CD14-positive monocyte (primary cell): ENCODE measurements at regions not wholly inside any gene's neighbourhood (a gene's known extent, or its start where the extent isn't known, plus 50 kb on each side); places are given as distances from the start of the nearest gene placed in this dataset.

Experiments
- DNase-seq, 3 donors: peaks; one replicate each; pipeline ENCODE4 v3.0.0-alpha.2; 2011 to 2022
- H2AFZ ChIP-seq: 2 replicates; pipeline ENCODE4 v1.6.0; 2012; ENCODE audit warnings: mild to moderate bottlenecking, low read depth, low read length, inconsistent platforms; ENCODE audit not compliant: insufficient read depth, poor library complexity, severe bottlenecking
- H3K27ac ChIP-seq, 2 donors: 1 replicate in 1 of 2; 2 replicates in 1 of 2; pipeline ENCODE4 v1.5.1; 2012 to 2013; ENCODE audit warnings: low read length in 2 of 2, control low read depth in 1 of 2, inconsistent platforms in 1 of 2, low read depth in 1 of 2, mild to moderate bottlenecking in 1 of 2
- H3K27me3 ChIP-seq, 2 donors: one replicate each; pipeline versions ENCODE4 v1.6.0 to v1.6.1; 2011 to 2013; ENCODE audit warnings: low read length in 2 of 2; ENCODE audit not compliant: control insufficient read depth in 2 of 2, insufficient read depth in 2 of 2
- H3K36me3 ChIP-seq, 2 donors: replicated peaks in 1 of 2; 1 replicate in 1 of 2; 2 replicates in 1 of 2; pipeline versions ENCODE4 v1.5.1 to v1.6.1; 2012 to 2013; ENCODE audit warnings: low read length in 2 of 2, control low read depth in 1 of 2, inconsistent platforms in 1 of 2, mild to moderate bottlenecking in 1 of 2; ENCODE audit not compliant: insufficient read depth in 2 of 2, control insufficient read depth in 1 of 2
- H3K4me1 ChIP-seq, 2 donors: 1 replicate in 1 of 2; 2 replicates in 1 of 2; pipeline versions ENCODE4 v1.5.1 to v1.6.1; 2012 to 2013; ENCODE audit warnings: low read length in 2 of 2, control low read depth in 1 of 2, inconsistent platforms in 1 of 2, mild to moderate bottlenecking in 1 of 2, moderate library complexity in 1 of 2; ENCODE audit not compliant: insufficient read depth in 2 of 2, control insufficient read depth in 1 of 2
- H3K4me2 ChIP-seq: replicated peaks from 2 replicates; pipeline ENCODE3; 2012; ENCODE audit warnings: low read length, moderate library complexity, mild to moderate bottlenecking; ENCODE audit not compliant: poor library complexity, severe bottlenecking; ENCODE audit errors: extremely low read depth
- H3K4me3 ChIP-seq, 3 experiments: fragments of 200-600 bp in 1 of 3; sonication (generic) in 1 of 3; replicated peaks in 1 of 3; 1 replicate in 2 of 3; 2 replicates in 1 of 3; pipeline ENCODE4 v1.5.1; 2011 to 2013; ENCODE audit warnings: low read length in 3 of 3, mild to moderate bottlenecking in 3 of 3, control low read depth in 2 of 3, low read depth in 2 of 3, inconsistent platforms in 1 of 3, moderate library complexity in 1 of 3
- H3K79me2 ChIP-seq: 2 replicates; pipeline ENCODE4 v1.6.0; 2012; ENCODE audit warnings: mild to moderate bottlenecking, control low read depth, inconsistent platforms, low read length, moderate library complexity; ENCODE audit not compliant: insufficient read depth
- H3K9ac ChIP-seq: 2 replicates; pipeline ENCODE4 v1.6.0; 2017; ENCODE audit warnings: low read length, mild to moderate bottlenecking; ENCODE audit not compliant: insufficient read depth, poor library complexity, severe bottlenecking
- H3K9me3 ChIP-seq, 2 donors: replicated peaks in 1 of 2; 1 replicate in 1 of 2; 2 replicates in 1 of 2; pipeline versions ENCODE4 v1.5.1 to v1.6.1; 2012 to 2013; ENCODE audit warnings: low read length in 2 of 2, control low read depth in 1 of 2; ENCODE audit not compliant: control insufficient read depth in 1 of 2, insufficient read depth in 1 of 2
- H4K20me1 ChIP-seq: 2 replicates; pipeline ENCODE4 v1.6.0; 2012; ENCODE audit warnings: mild to moderate bottlenecking, low read length, control low read depth, moderate library complexity; ENCODE audit not compliant: insufficient read depth
- H3K27ac Mint-ChIP-seq, 7 donors: one replicate each; pipeline ENCODE4 v1.8.0; 2020; ENCODE audit warnings: mild to moderate bottlenecking in 7 of 7, mixed read lengths in 7 of 7, moderate library complexity in 6 of 7, inconsistent platforms in 2 of 7
- H3K27me3 Mint-ChIP-seq, 3 donors: one replicate each; pipeline ENCODE4 v1.8.0; 2021 to 2022; ENCODE audit warnings: low read depth in 3 of 3, mild to moderate bottlenecking in 3 of 3, mixed read lengths in 3 of 3, moderate library complexity in 3 of 3, inconsistent platforms in 1 of 3
- H3K36me3 Mint-ChIP-seq, 2 donors: one replicate each; pipeline ENCODE4 v1.8.0; 2020; ENCODE audit warnings: mixed read lengths in 2 of 2, inconsistent platforms in 1 of 2, mild to moderate bottlenecking in 1 of 2
- H3K4me1 Mint-ChIP-seq: one replicate; pipeline ENCODE4 v1.8.0; 2020; ENCODE audit warnings: mild to moderate bottlenecking, mixed read lengths
- H3K4me3 Mint-ChIP-seq, 2 donors: one replicate each; pipeline ENCODE4 v1.8.0; 2020; ENCODE audit warnings: mild to moderate bottlenecking in 2 of 2, mixed read lengths in 2 of 2, moderate library complexity in 1 of 2
- H3K9me3 Mint-ChIP-seq, 7 donors: one replicate each; pipeline ENCODE4 v1.8.0; 2020 to 2022; ENCODE audit warnings: mixed read lengths in 7 of 7, mild to moderate bottlenecking in 6 of 7, moderate library complexity in 6 of 7, inconsistent platforms in 2 of 7
- CTCF ChIP-seq: fragments of 200-600 bp; IDR thresholded peaks from one replicate; pipeline ENCODE4 v1.8.0; 2022; ENCODE audit warnings: antibody characterized with exemption, mild to moderate bottlenecking
- whole genome bisulfite sequencing: methylation state at CpG from one replicate; pipeline ENCODE4 v1.1.5; 2013; ENCODE audit warnings: missing lambda C conversion rate; ENCODE audit not compliant: insufficient coverage; 5-methylcytosine and 5-hydroxymethylcytosine counted together
- intact Hi-C, 2 donors: fragments of 100-400 bp; cut with micrococcal nuclease; formaldehyde crosslinking; loops; one replicate each; pipeline versions ENCODE4 v1.15.0 to v1.15.1; 2023

GRCh38 chr5:58090704-58091103, 369.2 kb downstream of the PLK2 start:
- no peak overlapping the region for H3K9ac ChIP-seq
- intact Hi-C loops, result no loop called here
- no peaks in the 10 kb centered on the region for H3K79me2 ChIP-seq
- Mint-ChIP-seq H3K9me3 (peaks cover 0 to 2% (median 0%) of the 10 kb centered on the region in 7 donors), H3K27me3 (peaks cover 0 to 2% (median 0%) of the 10 kb centered on the region in 3 donors), H3K4me1 (peaks cover 5% of the 10 kb centered on the region), H3K27ac (no peak overlapping the region), H3K36me3 (no peaks in the 10 kb centered on the region), H3K4me3 (no peak overlapping the region)
- no peak overlapping the region for H3K4me2 ChIP-seq
- no peak overlapping the region for H3K4me3 ChIP-seq
- no peaks in the 10 kb centered on the region for H3K27me3 ChIP-seq
- TF ChIP-seq CTCF, result no peak
- no peak overlapping the region for H3K27ac ChIP-seq
- H3K36me3 ChIP-seq, result no peaks in the 10 kb centered on the region
- no peaks in the 10 kb centered on the region for H3K4me1 ChIP-seq
- H4K20me1 ChIP-seq, result no peaks in the 10 kb centered on the region
- WGBS, result no CpG with 5 or more reads among the region's 4 CpGs
- DNase-seq, result no peak
- no peaks in the 10 kb centered on the region for H3K9me3 ChIP-seq
- H2AFZ ChIP-seq, result no peak overlapping the region

GRCh38 chr5:58088941-58089340, 370.9 kb downstream of the PLK2 start:
- H3K27me3 Mint-ChIP-seq, result peaks cover 0 to 2% (median 0%) of the 10 kb centered on the region in 3 donors
- H3K9me3 Mint-ChIP-seq, result peaks cover 0 to 2% (median 0%) of the 10 kb centered on the region in 7 donors
- intact Hi-C loops, result no loop called here
- WGBS, result 58% methylated on average over 3 of the region's 5 CpGs
- no peak overlapping the region for H3K27ac ChIP-seq
- H3K27me3 ChIP-seq, result no peaks in the 10 kb centered on the region
- no peak overlapping the region for H3K27ac Mint-ChIP-seq
- no peaks in the 10 kb centered on the region for H3K36me3 ChIP-seq
- H3K4me3 ChIP-seq, result no peak overlapping the region
- H3K9ac ChIP-seq, result no peak overlapping the region
- no peaks in the 10 kb centered on the region for H3K79me2 ChIP-seq
- TF ChIP-seq CTCF, result no peak
- no peak overlapping the region for H3K4me2 ChIP-seq
- H3K36me3 Mint-ChIP-seq, result no peaks in the 10 kb centered on the region
- DNase-seq, result no peak
- H3K4me1 ChIP-seq, result no peaks in the 10 kb centered on the region
- no peaks in the 10 kb centered on the region for H4K20me1 ChIP-seq
- no peaks in the 10 kb centered on the region for H3K9me3 ChIP-seq
- H2AFZ ChIP-seq, result no peak overlapping the region
- no peak overlapping the region for H3K4me3 Mint-ChIP-seq
- peaks cover 5% of the 10 kb centered on the region for H3K4me1 Mint-ChIP-seq
